Endothelial cell of umbilical vein (primary cell): ENCODE measurements at regions not wholly inside any gene's neighbourhood (a gene's known extent, or its start where the extent isn't known, plus 50 kb on each side); places are given as distances from the start of the nearest gene placed in this dataset.

ENCODE experiments used
- EZH2 ChIP-seq: IDR thresholded peaks from 2 replicates; pipeline ENCODE4 v1.6.1; 2012; ENCODE audit warnings: borderline replicate concordance, low read depth, mild to moderate bottlenecking, moderate library complexity, low read length, inconsistent platforms; ENCODE audit not compliant: severe bottlenecking
- JUN ChIP-seq: IDR thresholded peaks from 2 replicates; pipeline ENCODE4 v1.6.1; 2011; ENCODE audit warnings: borderline replicate concordance, low read depth; ENCODE audit not compliant: insufficient read length, insufficient read depth
- MYC ChIP-seq: IDR thresholded peaks from one replicate; pipeline ENCODE4 v1.6.1; 2011; ENCODE audit warnings: mild to moderate bottlenecking, low read depth, low read length
- POLR2A ChIP-seq: IDR thresholded peaks from 2 replicates; pipeline ENCODE4 v1.6.1; 2012; ENCODE audit warnings: low read depth, mild to moderate bottlenecking, control low read depth, low read length
- POLR2AphosphoS5 ChIP-seq: IDR thresholded peaks from 2 replicates; pipeline ENCODE4 v1.6.1; 2012; ENCODE audit warnings: low read depth, mild to moderate bottlenecking, control low read depth, low read length, moderate library complexity; ENCODE audit not compliant: insufficient read depth
- TF ChIP-seq, protein P1 (sequence below), 2 donors: IDR thresholded peaks; 1 replicate in 1 of 2; 2 replicates in 1 of 2; pipeline ENCODE4 v1.5.1; 2011; ENCODE audit warnings: low read length in 2 of 2, mild to moderate bottlenecking in 2 of 2, moderate library complexity in 2 of 2, control low read depth in 1 of 2, inconsistent platforms in 1 of 2, low read depth in 1 of 2; ENCODE audit not compliant: insufficient read depth in 1 of 2; ENCODE audit errors: extremely low read depth in 1 of 2
- TF ChIP-seq, protein P2 (sequence below): IDR thresholded peaks from 2 replicates; pipeline ENCODE4 v1.6.1; 2011; ENCODE audit not compliant: insufficient read depth, insufficient read length

DNA sequence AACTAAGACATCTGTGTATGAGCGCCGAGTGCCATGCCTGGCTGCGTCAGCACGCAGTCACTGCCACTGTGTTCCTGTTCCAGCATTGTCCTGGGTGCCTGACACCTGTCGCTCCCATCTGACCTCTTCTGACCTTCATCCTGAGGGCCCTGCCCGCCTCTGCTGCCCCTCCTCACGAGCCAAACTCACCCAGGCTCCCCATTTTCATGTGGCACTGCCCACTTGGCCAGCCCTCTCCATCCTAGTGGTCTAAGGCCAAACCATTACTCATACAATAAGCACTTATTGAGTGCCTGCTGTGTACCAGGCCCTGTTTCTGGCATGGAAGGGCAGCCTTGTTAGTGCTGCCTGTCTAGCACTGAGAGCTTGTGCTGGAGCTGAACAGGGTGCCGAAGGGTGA, 77.2 kb upstream of the PCBD1 start:
- no peak for TF ChIP-seq POLR2AphosphoS5
- TF ChIP-seq, protein P1, sequence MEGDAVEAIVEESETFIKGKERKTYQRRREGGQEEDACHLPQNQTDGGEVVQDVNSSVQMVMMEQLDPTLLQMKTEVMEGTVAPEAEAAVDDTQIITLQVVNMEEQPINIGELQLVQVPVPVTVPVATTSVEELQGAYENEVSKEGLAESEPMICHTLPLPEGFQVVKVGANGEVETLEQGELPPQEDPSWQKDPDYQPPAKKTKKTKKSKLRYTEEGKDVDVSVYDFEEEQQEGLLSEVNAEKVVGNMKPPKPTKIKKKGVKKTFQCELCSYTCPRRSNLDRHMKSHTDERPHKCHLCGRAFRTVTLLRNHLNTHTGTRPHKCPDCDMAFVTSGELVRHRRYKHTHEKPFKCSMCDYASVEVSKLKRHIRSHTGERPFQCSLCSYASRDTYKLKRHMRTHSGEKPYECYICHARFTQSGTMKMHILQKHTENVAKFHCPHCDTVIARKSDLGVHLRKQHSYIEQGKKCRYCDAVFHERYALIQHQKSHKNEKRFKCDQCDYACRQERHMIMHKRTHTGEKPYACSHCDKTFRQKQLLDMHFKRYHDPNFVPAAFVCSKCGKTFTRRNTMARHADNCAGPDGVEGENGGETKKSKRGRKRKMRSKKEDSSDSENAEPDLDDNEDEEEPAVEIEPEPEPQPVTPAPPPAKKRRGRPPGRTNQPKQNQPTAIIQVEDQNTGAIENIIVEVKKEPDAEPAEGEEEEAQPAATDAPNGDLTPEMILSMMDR (IDR thresholded peaks at IDR 0.05; ENCODE audit: extremely low read depth in 1 of 2, insufficient read depth in 1 of 2, low read depth in 1 of 2, low read length in 2 of 2): no peak
- no peak for TF ChIP-seq POLR2A
- no peak for TF ChIP-seq EZH2
- no peak for TF ChIP-seq JUN
- TF ChIP-seq MYC: no peak
- TF ChIP-seq, protein P2, sequence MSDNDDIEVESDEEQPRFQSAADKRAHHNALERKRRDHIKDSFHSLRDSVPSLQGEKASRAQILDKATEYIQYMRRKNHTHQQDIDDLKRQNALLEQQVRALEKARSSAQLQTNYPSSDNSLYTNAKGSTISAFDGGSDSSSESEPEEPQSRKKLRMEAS: no peak
